ENCODE measurements at regions not wholly inside any gene's neighbourhood (a gene's known extent, or its start where the extent isn't known, plus 50 kb on each side); places are given as distances from the start of the nearest gene placed in this dataset.

GRCh38 chr4:136471051-136471450 lies 1061.2 kb downstream of the PCDH18 start:
- ChIA-PET POLR2A (no interaction called here), CTCF (no interaction called here)
- TF ChIP-seq CTCF (IDR thresholded peaks at IDR 0.05; ENCODE audit: control extremely low read depth, extremely low read depth, low read depth, missing control alignments) = no peak
- no peak for DNase-seq (ENCODE audit: extremely low spot score)

- TF ChIP-seq CTCF (IDR thresholded peaks at IDR 0.05; ENCODE audit: control extremely low read depth, extremely low read depth, low read depth, missing control alignments) = no peak
Measured at GRCh38 chr4:136465691-136466090, 1066.6 kb downstream of the PCDH18 start.

GRCh38 chr4:136463941-136464340 lies 1068.4 kb downstream of the PCDH18 start:
- no peak for DNase-seq (ENCODE audit: extremely low spot score)
- CTCF ChIA-PET = interaction anchor here (1.3 kb wide), 1 partner anchor 8 kb away, joined by 4 read pairs; no protein-coding TSS in a partner anchor
- POLR2A ChIA-PET = no interaction called here
- TF ChIP-seq CTCF (IDR thresholded peaks at IDR 0.05; ENCODE audit: control extremely low read depth, extremely low read depth, low read depth, missing control alignments) = no peak

More at GRCh38 chr4:136465691-136466090, 1066.6 kb downstream of the PCDH18 start:
- ChIA-PET POLR2A (no interaction called here), CTCF (no interaction called here)
- DNase-seq (ENCODE audit: extremely low spot score) = no peak

GRCh38 chr4:136461533-136461932 lies 1070.8 kb downstream of the PCDH18 start:
- ChIA-PET POLR2A (no interaction called here), CTCF (no interaction called here)
- DNase-seq (ENCODE audit: extremely low spot score) = no peak
- TF ChIP-seq CTCF (IDR thresholded peaks at IDR 0.05; ENCODE audit: control extremely low read depth, extremely low read depth, low read depth, missing control alignments) = no peak

- POLR2A ChIA-PET = no interaction called here
- DNase-seq (ENCODE audit: extremely low spot score) = no peak
Measured at GRCh38 chr4:136458326-136458725, 1074.0 kb downstream of the PCDH18 start.

GRCh38 chr4:136457577-136457976 lies 1074.7 kb downstream of the PCDH18 start:
- TF ChIP-seq CTCF (IDR thresholded peaks at IDR 0.05; ENCODE audit: control extremely low read depth, extremely low read depth, low read depth, missing control alignments) = no peak
- ChIA-PET POLR2A (no interaction called here), CTCF (no interaction called here)
- no peak for DNase-seq (ENCODE audit: extremely low spot score)

More at GRCh38 chr4:136458326-136458725, 1074.0 kb downstream of the PCDH18 start:
- TF ChIP-seq CTCF (IDR thresholded peaks at IDR 0.05; ENCODE audit: control extremely low read depth, extremely low read depth, low read depth, missing control alignments) = no peak
- CTCF ChIA-PET = interaction anchor here (0.9 kb wide), 1 partner anchor 9 kb away, joined by 4 read pairs; no protein-coding TSS in a partner anchor

GRCh38 chr4:136457004-136457403 lies 1075.3 kb downstream of the PCDH18 start:
- ChIA-PET CTCF (no interaction called here), POLR2A (no interaction called here)
- no peak for DNase-seq (ENCODE audit: extremely low spot score)
- no peak for TF ChIP-seq CTCF (IDR thresholded peaks at IDR 0.05; ENCODE audit: control extremely low read depth, extremely low read depth, low read depth, missing control alignments)

Measured in GM10248 (cell line).